ENCODE measurements at regions not wholly inside any gene's neighbourhood (a gene's known extent, or its start where the extent isn't known, plus 50 kb on each side); places are given as distances from the start of the nearest gene placed in this dataset.

- Mint-ChIP-seq H3K36me3 (ENCODE audit: low read depth) (no peaks in the 10 kb centered on the region), H3K4me3 (no peak overlapping the region), H3K9me3 (no peaks in the 10 kb centered on the region), H3K4me1 (ENCODE audit: low read depth) (no peaks in the 10 kb centered on the region), H3K27me3 (ENCODE audit: insufficient read depth) (no peaks in the 10 kb centered on the region), H3K27ac (no peak overlapping the region)
- DNase-seq: no peak
- TF ChIP-seq CTCF (IDR thresholded peaks at IDR 0.05): no peak
Measured at GRCh38 chr7:85634951-85635350, 448.1 kb upstream of the SEMA3D start.

DNA sequence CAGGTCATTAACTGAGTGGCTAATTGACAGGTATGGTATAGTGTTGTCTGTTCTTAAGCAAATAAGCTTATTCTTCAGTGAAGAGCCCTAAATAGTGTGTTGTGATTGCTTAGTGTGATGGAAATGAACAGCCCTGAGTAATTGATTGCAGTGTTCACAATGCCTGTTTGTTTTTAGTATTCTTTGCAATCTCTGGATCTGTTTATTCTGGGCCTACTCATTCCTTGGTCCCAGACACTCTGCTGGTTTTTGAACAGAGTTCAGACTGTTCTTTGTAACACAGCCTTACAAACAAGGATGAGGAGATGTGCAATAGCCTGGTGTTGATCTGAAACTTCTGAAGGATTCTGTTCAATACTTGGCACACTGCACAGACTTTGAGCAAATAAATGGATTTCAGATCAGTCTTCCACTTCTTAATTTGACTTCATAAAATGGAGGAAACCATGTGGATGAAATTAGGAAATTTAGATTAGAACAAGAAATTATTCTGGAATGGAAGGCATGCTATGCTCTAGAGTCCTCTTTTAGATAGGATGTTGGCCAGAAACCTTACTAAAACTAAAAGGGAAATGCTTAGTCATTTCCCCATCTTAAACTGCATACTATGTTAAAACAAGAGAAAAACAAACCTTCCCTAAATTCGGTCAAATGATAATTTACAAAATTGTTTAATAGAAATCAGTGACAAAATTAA, 444.2 kb upstream of the SEMA3D start:
- Mint-ChIP-seq H3K36me3 (ENCODE audit: low read depth) (no peaks in the 10 kb centered on the region), H3K4me3 (no peak overlapping the region), H3K9me3 (no peaks in the 10 kb centered on the region; the same call in 1 of the 2 replicates), H3K4me1 (ENCODE audit: low read depth) (no peaks in the 10 kb centered on the region), H3K27ac (no peak overlapping the region), H3K27me3 (ENCODE audit: insufficient read depth) (no peaks in the 10 kb centered on the region)
- DNase-seq: no peak
- TF ChIP-seq CTCF (IDR thresholded peaks at IDR 0.05): no peak

- no peaks in the 10 kb centered on the region for H3K27me3 Mint-ChIP-seq (ENCODE audit: insufficient read depth)
- H3K4me1 Mint-ChIP-seq (ENCODE audit: low read depth): no peaks in the 10 kb centered on the region
- TF ChIP-seq CTCF (IDR thresholded peaks at IDR 0.05): no peak
- H3K36me3 Mint-ChIP-seq (ENCODE audit: low read depth): no peaks in the 10 kb centered on the region
- H3K9me3 Mint-ChIP-seq: no peaks in the 10 kb centered on the region; the same call in 1 of the 2 replicates
- no peak overlapping the region for H3K4me3 Mint-ChIP-seq
- no peak for DNase-seq
- H3K27ac Mint-ChIP-seq: no peak overlapping the region
Measured at GRCh38 chr7:85627791-85628586, 441.1 kb upstream of the SEMA3D start.

GRCh38 chr7:85622059-85622458, 435.2 kb upstream of the SEMA3D start:
- no peaks in the 10 kb centered on the region; the same call in 1 of the 2 replicates for H3K9me3 Mint-ChIP-seq

More at GRCh38 chr7:85622059-85622458, 435.2 kb upstream of the SEMA3D start:
- no peaks in the 10 kb centered on the region for H3K27me3 Mint-ChIP-seq (ENCODE audit: insufficient read depth)
- no peaks in the 10 kb centered on the region for H3K36me3 Mint-ChIP-seq (ENCODE audit: low read depth)
- H3K4me3 Mint-ChIP-seq: no peak overlapping the region
- H3K4me1 Mint-ChIP-seq (ENCODE audit: low read depth): no peaks in the 10 kb centered on the region
- TF ChIP-seq CTCF (IDR thresholded peaks at IDR 0.05): no peak
- H3K27ac Mint-ChIP-seq: no peak overlapping the region
- DNase-seq: no peak
